Cardiac fibroblast (primary cell): ENCODE measurements at regions not wholly inside any gene's neighbourhood (a gene's known extent, or its start where the extent isn't known, plus 50 kb on each side); places are given as distances from the start of the nearest gene placed in this dataset.

Experiments used
- DNase-seq, 2 donors: peaks; one replicate each; pipeline versions ENCODE4 v3.0.0 to v3.0.0-alpha.2; 2010; ENCODE audit warnings: low read depth in 2 of 2
- H3K4me3 ChIP-seq, 2 donors: replicated peaks in 1 of 2; 1 replicate in 1 of 2; 2 replicates in 1 of 2; pipeline ENCODE4 v1.5.1; 2011; ENCODE audit warnings: low read depth in 2 of 2, low read length in 2 of 2, mild to moderate bottlenecking in 2 of 2, moderate library complexity in 1 of 2
- CTCF ChIP-seq: IDR thresholded peaks from one replicate; pipeline ENCODE4 v1.5.1; 2011; ENCODE audit warnings: low read depth, mild to moderate bottlenecking, low read length, inconsistent platforms

- H3K4me3 ChIP-seq, result no peak overlapping the region
- TF ChIP-seq CTCF, result no peak
- DNase-seq, result no peak
These were observed 339.4 kb downstream of the ACTL7B start for GRCh38 chr9:108516391-108516790.

- DNase-seq, result no peak
- TF ChIP-seq CTCF, result no peak
These were observed 339.9 kb downstream of the ACTL7B start for GRCh38 chr9:108515856-108516255.

DNA sequence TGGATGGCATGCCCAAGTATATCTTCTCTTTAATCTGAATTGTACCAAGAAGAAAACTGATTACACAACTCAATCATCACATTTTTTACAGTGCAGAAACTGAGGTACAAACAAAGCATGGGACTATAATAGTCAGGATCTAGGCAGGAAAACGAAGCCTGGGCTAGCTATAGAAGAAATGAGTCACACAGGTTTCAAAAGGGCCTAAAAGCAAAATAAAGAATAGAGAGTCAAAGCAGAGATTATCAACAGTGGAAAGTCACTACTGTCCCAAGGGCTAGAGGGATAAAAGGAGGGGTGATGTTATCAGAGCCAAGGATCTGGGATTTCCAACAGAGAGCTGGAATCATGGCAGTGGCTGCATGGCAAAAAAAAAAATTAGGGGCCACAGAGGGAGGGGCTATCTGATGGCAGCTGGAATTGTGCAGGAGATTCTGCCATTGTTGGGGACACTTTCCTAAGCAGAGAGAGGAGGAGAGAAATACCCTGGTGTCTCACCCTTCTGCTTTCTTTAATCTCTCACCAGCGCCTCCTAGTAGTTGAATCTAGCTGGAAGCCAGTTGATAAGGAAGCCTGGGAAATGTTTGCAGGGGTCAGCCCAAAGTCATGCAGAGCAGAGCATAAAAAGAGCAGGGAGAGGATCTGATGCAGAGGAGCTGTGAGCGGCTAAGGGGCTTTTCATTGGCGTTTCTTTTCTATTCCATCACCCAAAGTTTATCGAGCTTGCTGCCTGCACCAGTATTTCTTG, 343.2 kb downstream of the ACTL7B start:
- peak in 1 of 2 donors; percentile 37 for DNase-seq
- no peak overlapping the region for H3K4me3 ChIP-seq
- no peak for TF ChIP-seq CTCF

More at GRCh38 chr9:108515856-108516255, 339.9 kb downstream of the ACTL7B start:
- no peak overlapping the region for H3K4me3 ChIP-seq

DNA sequence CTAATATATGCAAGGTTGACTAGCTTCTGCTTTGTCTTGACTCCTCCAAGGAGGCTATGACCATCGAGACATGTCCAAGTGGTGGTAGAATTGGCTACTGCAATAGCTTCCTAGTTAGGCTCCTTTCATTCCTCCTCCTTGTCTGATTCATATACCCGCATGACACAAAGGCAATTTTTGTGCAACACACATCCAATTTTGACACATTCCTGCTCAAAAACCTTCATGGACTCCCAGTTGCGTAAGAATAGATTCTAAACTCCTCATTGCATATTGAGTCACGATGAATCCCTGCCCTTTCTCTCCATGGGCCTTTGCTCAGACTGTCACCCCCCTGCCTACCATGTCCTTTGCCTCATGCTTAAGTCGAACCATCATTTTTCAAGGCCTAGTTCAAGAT, 344.5 kb downstream of the ACTL7B start:
- H3K4me3 ChIP-seq, result no peak overlapping the region
- TF ChIP-seq CTCF, result no peak
- DNase-seq, result peak; percentile 79 to 96

- TF ChIP-seq CTCF, result no peak
- H3K4me3 ChIP-seq, result no peak overlapping the region
- DNase-seq, result no peak
These were observed 358.9 kb downstream of the ACTL7B start for GRCh38 chr9:108496846-108497245.

DNA sequence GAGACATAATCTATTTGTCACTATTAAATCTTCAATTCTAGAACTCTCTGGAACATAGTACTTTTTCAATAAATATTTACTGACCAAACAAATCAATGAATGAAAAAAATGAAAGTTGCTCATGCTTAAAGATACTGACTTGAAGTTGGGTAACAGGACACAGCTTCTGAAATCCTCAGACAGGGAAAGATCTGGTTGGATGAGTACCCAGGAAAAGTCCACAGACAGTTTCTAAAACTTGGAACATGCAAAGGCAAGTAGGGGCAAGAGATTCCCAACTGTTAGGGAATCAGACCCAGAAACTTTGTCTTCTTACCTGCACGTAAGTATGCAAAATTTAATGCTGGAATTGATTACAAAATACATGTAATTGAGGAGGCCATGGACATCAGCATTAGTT, 366.2 kb downstream of the ACTL7B start:
- DNase-seq, result no peak
- no peak for TF ChIP-seq CTCF

DNA sequence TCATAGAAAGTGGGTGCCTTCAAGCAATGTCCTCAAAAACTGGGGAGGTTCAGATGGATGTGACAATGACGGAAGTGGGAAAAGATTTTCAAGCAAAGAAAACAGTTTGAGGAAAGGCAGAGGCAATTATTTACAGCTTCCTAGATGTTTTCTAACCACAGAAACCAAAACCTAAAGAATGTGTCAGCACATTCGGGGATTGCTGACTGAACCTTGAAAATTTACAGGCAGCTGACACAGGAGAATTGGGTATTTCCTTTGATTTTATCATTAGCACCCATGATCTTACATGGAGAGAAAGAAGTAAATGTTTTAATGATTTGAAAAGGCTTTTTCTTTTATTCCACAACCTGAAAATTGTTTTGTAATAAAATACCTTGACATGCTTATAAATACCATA, 369.0 kb downstream of the ACTL7B start:
- no peak overlapping the region for H3K4me3 ChIP-seq
- no peak for DNase-seq
- no peak for TF ChIP-seq CTCF

More for the DNA sequence above, 366.2 kb downstream of the ACTL7B start:
- H3K4me3 ChIP-seq, result no peak overlapping the region
